ENCODE measurements at regions not wholly inside any gene's neighbourhood (a gene's known extent, or its start where the extent isn't known, plus 50 kb on each side); places are given as distances from the start of the nearest gene placed in this dataset.
A peak's percentile ranks its signal among the peaks of the same experiment; 100 is the strongest.

DNA sequence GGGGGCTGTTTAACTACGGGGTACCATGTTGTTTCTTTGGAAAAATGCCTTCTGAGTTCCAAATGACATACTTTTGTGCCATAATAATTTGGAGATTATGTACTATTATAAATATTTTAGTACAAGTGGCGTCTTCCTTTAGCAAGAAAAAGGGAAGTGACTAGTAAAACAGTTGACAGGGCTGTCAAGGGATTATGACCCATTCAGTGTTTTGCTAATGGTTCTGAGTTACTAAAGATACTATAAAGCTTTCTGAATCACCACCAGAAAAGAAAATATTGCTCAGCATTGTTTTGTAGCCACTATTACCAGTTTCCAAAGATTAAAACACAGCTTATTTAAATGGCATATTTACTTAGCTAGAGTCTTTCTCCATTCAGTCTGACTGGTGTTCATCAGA is 334.9 kb downstream of the SNAPC1 start:
- intact Hi-C loops (cut with micrococcal nuclease), result no loop called here
- peak; percentile 45 for ATAC-seq (ENCODE audit: low read depth)
- Histone ChIP-seq H3K9me3 (ENCODE audit: control extremely low read depth in 1 of 3, control insufficient read depth in 2 of 3, insufficient read depth in 1 of 3, low read length in 2 of 3) (peaks cover 0 to 2% (median 0%) of the 10 kb centered on the region in 3 donors), H3K4me2 (replicated peaks; ENCODE audit: low read depth, low read length, poor library complexity, severe bottlenecking) (peak overlapping the region; percentile 13), H2AFZ (ENCODE audit: insufficient read depth, low read depth, low read length, poor library complexity, severe bottlenecking) (peak overlapping the region; percentile 30), H3K9ac (ENCODE audit: low read length) (no peak overlapping the region), H4K20me1 (ENCODE audit: control insufficient read depth, insufficient read depth, low read length, poor library complexity, severe bottlenecking) (no peaks in the 10 kb centered on the region), H3K4me3 (ENCODE audit: control extremely low read depth in 1 of 5, extremely low read depth in 1 of 5, insufficient read depth in 1 of 5, low read depth in 2 of 5, low read length in 4 of 5) (no peak overlapping the region), H3K4me1 (ENCODE audit: control insufficient read depth in 2 of 2, insufficient read depth in 2 of 2, low read length in 2 of 2) (peaks cover 7 to 9% of the 10 kb centered on the region in 2 donors), H3K27ac (ENCODE audit: low read length in 2 of 2) (no peak overlapping the region), H3K79me2 (ENCODE audit: control insufficient read depth, insufficient read depth, low read length) (no peaks in the 10 kb centered on the region), H3K27me3 (replicated peaks in 1 of 4; ENCODE audit: control extremely low read depth in 1 of 4, control insufficient read depth in 3 of 4, insufficient read depth in 4 of 4, low read length in 3 of 4) (no peaks in the 10 kb centered on the region), H3K36me3 (replicated peaks in 1 of 2; ENCODE audit: control extremely low read depth in 1 of 2, control insufficient read depth in 1 of 2, extremely low read depth in 1 of 2, insufficient read depth in 2 of 2, low read length in 1 of 2) (no peaks in the 10 kb centered on the region)
- no CpG with 5 or more reads among the region's 2 CpGs for WGBS (ENCODE audit: insufficient coverage)
- DNase-seq, result peak; percentile 20
- POLR2A ChIA-PET, result no interaction called here
- Mint-ChIP-seq H3K27ac (no peak overlapping the region), H3K9me3 (ENCODE audit: insufficient read depth) (no peaks in the 10 kb centered on the region), H3K27me3 (no peaks in the 10 kb centered on the region), H3K4me1 (peaks cover 13% of the 10 kb centered on the region), H3K4me3 (no peak overlapping the region)
- no peak for TF ChIP-seq EZH2 (IDR thresholded peaks at IDR 0.05; ENCODE audit: borderline replicate concordance, insufficient read depth, low read depth, low read length, poor library complexity, severe bottlenecking)
- TF ChIP-seq CTCF (IDR thresholded peaks at IDR 0.05), result no peak
- CTCF ChIA-PET, result interaction anchor here (0.6 to 1.5 kb wide), 5 partner anchors 15 to 172 kb away, joined by 3 to 4 read pairs (median 3); no protein-coding TSS in a partner anchor

DNA sequence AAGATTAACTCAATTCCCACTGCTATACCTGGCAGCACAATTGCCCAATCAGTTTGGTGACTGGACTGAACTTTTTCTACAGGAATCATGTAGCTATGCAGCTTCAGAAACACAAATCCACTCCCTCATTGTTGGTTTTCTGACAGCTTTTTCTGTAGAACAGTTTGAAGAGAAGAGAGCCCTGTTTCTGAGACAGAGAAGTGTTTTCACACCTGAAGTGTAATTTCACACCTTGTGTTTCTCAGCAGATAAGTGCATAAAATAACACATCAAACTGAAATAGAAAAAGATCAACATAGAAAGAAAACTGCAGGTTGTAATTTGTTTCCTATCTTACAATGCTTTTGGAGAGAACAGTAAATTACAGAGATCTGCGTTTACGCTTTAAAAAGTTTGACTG is 335.6 kb downstream of the SNAPC1 start:
- CTCF ChIA-PET, result interaction anchor here (0.6 to 3.0 kb wide), 7 partner anchors 14 to 173 kb away, joined by 3 to 12 read pairs (median 3); no protein-coding TSS in a partner anchor
- no peak for DNase-seq
- Histone ChIP-seq H3K4me3 (ENCODE audit: control extremely low read depth in 1 of 5, extremely low read depth in 1 of 5, insufficient read depth in 1 of 5, low read depth in 2 of 5, low read length in 4 of 5) (no peak overlapping the region), H3K79me2 (ENCODE audit: control insufficient read depth, insufficient read depth, low read length) (no peaks in the 10 kb centered on the region), H2AFZ (ENCODE audit: insufficient read depth, low read depth, low read length, poor library complexity, severe bottlenecking) (no peak overlapping the region), H3K27me3 (replicated peaks in 1 of 4; ENCODE audit: control extremely low read depth in 1 of 4, control insufficient read depth in 3 of 4, insufficient read depth in 4 of 4, low read length in 3 of 4) (no peaks in the 10 kb centered on the region), H3K36me3 (replicated peaks in 1 of 2; ENCODE audit: control extremely low read depth in 1 of 2, control insufficient read depth in 1 of 2, extremely low read depth in 1 of 2, insufficient read depth in 2 of 2, low read length in 1 of 2) (no peaks in the 10 kb centered on the region), H3K9ac (ENCODE audit: low read length) (no peak overlapping the region), H3K9me3 (ENCODE audit: control extremely low read depth in 1 of 3, control insufficient read depth in 2 of 3, insufficient read depth in 1 of 3, low read length in 2 of 3) (peaks cover 0 to 2% (median 0%) of the 10 kb centered on the region in 3 donors), H3K4me2 (replicated peaks; ENCODE audit: low read depth, low read length, poor library complexity, severe bottlenecking) (no peak overlapping the region), H4K20me1 (ENCODE audit: control insufficient read depth, insufficient read depth, low read length, poor library complexity, severe bottlenecking) (no peaks in the 10 kb centered on the region), H3K4me1 (ENCODE audit: control insufficient read depth in 2 of 2, insufficient read depth in 2 of 2, low read length in 2 of 2) (peaks cover 7 to 9% of the 10 kb centered on the region in 2 donors), H3K27ac (ENCODE audit: low read length in 2 of 2) (no peak overlapping the region)
- intact Hi-C loops (cut with micrococcal nuclease), result no loop called here
- peaks cover 13% of the 10 kb centered on the region for H3K4me1 Mint-ChIP-seq
- H3K4me3 Mint-ChIP-seq, result no peak overlapping the region
- TF ChIP-seq EZH2 (IDR thresholded peaks at IDR 0.05; ENCODE audit: borderline replicate concordance, insufficient read depth, low read depth, low read length, poor library complexity, severe bottlenecking) (no peak), CTCF (IDR thresholded peaks at IDR 0.05) (no peak)
- ATAC-seq (ENCODE audit: low read depth), result no peak
- POLR2A ChIA-PET, result no interaction called here
- no peaks in the 10 kb centered on the region for H3K9me3 Mint-ChIP-seq (ENCODE audit: insufficient read depth)
- 96% methylated on average over 2 of the region's 2 CpGs for WGBS (ENCODE audit: insufficient coverage)
- H3K27me3 Mint-ChIP-seq, result no peaks in the 10 kb centered on the region
- no peak overlapping the region for H3K27ac Mint-ChIP-seq
